ENCODE measurements at regions not wholly inside any gene's neighbourhood (a gene's known extent, or its start where the extent isn't known, plus 50 kb on each side); places are given as distances from the start of the nearest gene placed in this dataset.

DNA sequence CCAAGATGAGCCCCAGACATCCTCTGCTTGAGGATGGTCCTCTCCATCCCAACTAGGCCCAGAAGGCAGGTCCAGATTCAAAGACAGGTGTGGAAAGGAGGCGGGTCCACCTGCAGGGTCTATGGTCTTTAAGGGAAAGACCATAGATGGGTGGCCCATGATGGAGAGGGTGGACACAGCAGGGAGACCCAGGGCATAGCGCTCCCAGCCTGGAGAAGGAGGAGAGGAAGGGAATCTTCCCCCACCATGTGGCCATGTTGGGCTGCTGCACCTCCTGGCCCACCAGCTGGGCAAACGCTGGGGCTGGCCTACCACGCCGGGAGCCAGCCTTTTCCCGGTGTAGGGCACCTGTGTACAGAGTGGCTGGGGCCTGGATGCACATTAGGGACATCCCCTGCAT, 265.2 kb upstream of the TLE3 start:
- FAIRE-seq = no peak
- peak in 4 of 5 donors; percentile 62 to 68 (median 64) for DNase-seq
- Histone ChIP-seq H3K4me3 (ENCODE audit: low read length in 3 of 3) (no peak overlapping the region), H3K9ac (ENCODE audit: low read length in 3 of 3) (no peak overlapping the region), H3K36me3 (ENCODE audit: control insufficient read depth in 2 of 3, insufficient read depth in 3 of 3, low read length in 3 of 3) (no peaks in the 10 kb centered on the region), H3K27me3 (ENCODE audit: control insufficient read depth, insufficient read depth, low read length) (no peaks in the 10 kb centered on the region), H3K4me1 (ENCODE audit: control insufficient read depth in 2 of 3, insufficient read depth in 2 of 3, low read depth in 1 of 3, low read length in 3 of 3) (no peaks in the 10 kb centered on the region), H3K9me3 (ENCODE audit: control insufficient read depth in 2 of 3, insufficient read depth in 1 of 3, low read length in 3 of 3) (no peaks in the 10 kb centered on the region), H3K27ac (ENCODE audit: low read depth in 2 of 2, low read length in 2 of 2) (no peak overlapping the region)
- TF ChIP-seq CTCF (IDR thresholded peaks at IDR 0.05; ENCODE audit: borderline replicate concordance, extremely low read depth, insufficient read depth) = peak; percentile 69
- intact Hi-C loops (cut with DNase I) = no loop called here

DNA sequence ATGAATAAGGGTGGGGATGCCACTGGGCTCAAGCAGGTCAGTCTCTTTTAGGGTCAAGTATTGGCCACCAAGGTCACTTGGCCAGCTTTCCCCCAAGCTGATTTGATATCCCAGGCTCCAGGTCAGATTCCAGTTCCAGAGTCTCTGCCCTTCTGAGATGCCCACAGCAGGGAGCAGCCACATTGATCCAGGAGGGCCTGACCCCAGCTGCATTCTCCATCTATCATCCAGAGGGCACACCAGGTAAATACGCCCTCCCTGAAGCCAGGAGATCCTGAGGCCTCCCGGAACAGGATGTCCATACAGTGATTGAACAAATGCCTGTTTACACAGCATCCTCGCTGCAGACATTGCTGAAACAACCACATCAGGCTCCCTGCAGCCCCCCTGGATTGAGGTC, 264.6 kb upstream of the TLE3 start:
- Histone ChIP-seq H3K9me3 (ENCODE audit: control insufficient read depth in 2 of 3, insufficient read depth in 1 of 3, low read length in 3 of 3) (no peaks in the 10 kb centered on the region), H3K27me3 (ENCODE audit: control insufficient read depth, insufficient read depth, low read length) (no peaks in the 10 kb centered on the region), H3K9ac (ENCODE audit: low read length in 3 of 3) (no peak overlapping the region), H3K4me3 (ENCODE audit: low read length in 3 of 3) (no peak overlapping the region), H3K36me3 (ENCODE audit: control insufficient read depth in 2 of 3, insufficient read depth in 3 of 3, low read length in 3 of 3) (no peaks in the 10 kb centered on the region), H3K4me1 (ENCODE audit: control insufficient read depth in 2 of 3, insufficient read depth in 2 of 3, low read depth in 1 of 3, low read length in 3 of 3) (no peaks in the 10 kb centered on the region), H3K27ac (ENCODE audit: low read depth in 2 of 2, low read length in 2 of 2) (no peak overlapping the region)
- no peak for FAIRE-seq
- DNase-seq = peak in 2 of 5 donors; percentile 7 to 35
- intact Hi-C loops (cut with DNase I) = no loop called here
- TF ChIP-seq CTCF (IDR thresholded peaks at IDR 0.05; ENCODE audit: borderline replicate concordance, extremely low read depth, insufficient read depth) = no peak

GRCh38 chr15:70361891-70362290, 264.2 kb upstream of the TLE3 start:
- Histone ChIP-seq H3K4me3 (ENCODE audit: low read length in 3 of 3) (no peak overlapping the region), H3K9ac (ENCODE audit: low read length in 3 of 3) (no peak overlapping the region), H3K4me1 (ENCODE audit: control insufficient read depth in 2 of 3, insufficient read depth in 2 of 3, low read depth in 1 of 3, low read length in 3 of 3) (no peaks in the 10 kb centered on the region), H3K9me3 (ENCODE audit: control insufficient read depth in 2 of 3, insufficient read depth in 1 of 3, low read length in 3 of 3) (no peaks in the 10 kb centered on the region), H3K27me3 (ENCODE audit: control insufficient read depth, insufficient read depth, low read length) (no peaks in the 10 kb centered on the region), H3K36me3 (ENCODE audit: control insufficient read depth in 2 of 3, insufficient read depth in 3 of 3, low read length in 3 of 3) (no peaks in the 10 kb centered on the region), H3K27ac (ENCODE audit: low read depth in 2 of 2, low read length in 2 of 2) (no peak overlapping the region)
- peak in 2 of 5 donors; percentile 5 to 25 for DNase-seq
- no peak for TF ChIP-seq CTCF (IDR thresholded peaks at IDR 0.05; ENCODE audit: borderline replicate concordance, extremely low read depth, insufficient read depth)
- no peak for FAIRE-seq
- intact Hi-C loops (cut with DNase I) = no loop called here

GRCh38 chr15:70361106-70361505, 263.4 kb upstream of the TLE3 start:
- no peak for FAIRE-seq
- H3K27me3 ChIP-seq (ENCODE audit: control insufficient read depth, insufficient read depth, low read length) = no peaks in the 10 kb centered on the region
- no peak overlapping the region for H3K9ac ChIP-seq (ENCODE audit: low read length in 3 of 3)
- no peak overlapping the region for H3K27ac ChIP-seq (ENCODE audit: low read depth in 2 of 2, low read length in 2 of 2)
- no peak for TF ChIP-seq CTCF (IDR thresholded peaks at IDR 0.05; ENCODE audit: borderline replicate concordance, extremely low read depth, insufficient read depth)
- H3K9me3 ChIP-seq (ENCODE audit: control insufficient read depth in 2 of 3, insufficient read depth in 1 of 3, low read length in 3 of 3) = no peaks in the 10 kb centered on the region
- no peaks in the 10 kb centered on the region for H3K36me3 ChIP-seq (ENCODE audit: control insufficient read depth in 2 of 3, insufficient read depth in 3 of 3, low read length in 3 of 3)
- H3K4me3 ChIP-seq (ENCODE audit: low read length in 3 of 3) = no peak overlapping the region
- DNase-seq = peak in 2 of 5 donors; percentile 4 to 12
- intact Hi-C loops (cut with DNase I) = no loop called here
- no peaks in the 10 kb centered on the region for H3K4me1 ChIP-seq (ENCODE audit: control insufficient read depth in 2 of 3, insufficient read depth in 2 of 3, low read depth in 1 of 3, low read length in 3 of 3)
